ENCODE measurements at regions not wholly inside any gene's neighbourhood (a gene's known extent, or its start where the extent isn't known, plus 50 kb on each side); places are given as distances from the start of the nearest gene placed in this dataset.

DNA sequence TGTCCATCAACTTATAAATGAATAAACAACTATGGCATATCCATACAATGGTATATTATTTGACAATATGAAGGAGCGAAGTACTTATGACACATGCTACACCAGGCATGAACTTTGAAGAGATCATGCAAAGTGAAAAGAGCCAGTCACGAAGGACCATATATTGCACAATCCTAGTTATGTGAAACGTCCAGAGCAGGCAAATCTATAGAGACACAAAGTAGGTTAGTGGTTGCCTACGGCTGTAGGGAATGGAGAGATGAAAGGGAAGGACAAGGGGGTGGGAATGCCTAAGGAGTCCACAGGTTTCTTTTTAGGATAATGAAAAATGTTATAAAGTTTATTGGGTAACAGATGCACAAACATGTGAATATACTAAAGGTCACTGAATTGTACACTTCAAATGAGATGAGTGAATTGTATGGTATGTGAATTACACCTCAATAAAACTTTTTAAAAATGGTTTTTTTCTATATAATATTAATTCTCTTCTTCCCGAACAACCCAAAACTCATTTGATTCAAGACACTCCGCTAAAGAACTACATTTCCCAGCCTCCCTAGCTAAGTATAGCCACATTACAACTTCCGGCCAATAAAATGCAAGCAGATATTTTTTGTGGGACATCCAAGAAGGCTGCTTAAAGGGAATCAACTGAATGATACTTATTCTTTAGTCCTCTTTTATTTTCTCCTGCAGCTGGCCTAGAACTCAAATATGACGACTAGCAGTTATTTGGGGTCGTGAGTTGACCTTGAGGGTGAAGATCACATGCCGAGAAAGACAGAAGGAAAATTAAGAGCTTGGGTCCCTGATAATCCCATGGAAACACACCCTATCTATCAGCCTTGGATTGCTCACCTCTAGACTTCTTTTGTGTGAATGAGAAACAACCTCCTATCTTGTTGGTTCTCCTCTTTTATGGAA, 187.2 kb downstream of the TTC8 start:
- in situ Hi-C loops (cut with HindIII; ENCODE audit: low pct_ligation_motif_present, low pct_unique_long_range_greater_than_20kb, low sequenced_read_pairs), result no loop called here
- DNase-seq, result no peak

DNA sequence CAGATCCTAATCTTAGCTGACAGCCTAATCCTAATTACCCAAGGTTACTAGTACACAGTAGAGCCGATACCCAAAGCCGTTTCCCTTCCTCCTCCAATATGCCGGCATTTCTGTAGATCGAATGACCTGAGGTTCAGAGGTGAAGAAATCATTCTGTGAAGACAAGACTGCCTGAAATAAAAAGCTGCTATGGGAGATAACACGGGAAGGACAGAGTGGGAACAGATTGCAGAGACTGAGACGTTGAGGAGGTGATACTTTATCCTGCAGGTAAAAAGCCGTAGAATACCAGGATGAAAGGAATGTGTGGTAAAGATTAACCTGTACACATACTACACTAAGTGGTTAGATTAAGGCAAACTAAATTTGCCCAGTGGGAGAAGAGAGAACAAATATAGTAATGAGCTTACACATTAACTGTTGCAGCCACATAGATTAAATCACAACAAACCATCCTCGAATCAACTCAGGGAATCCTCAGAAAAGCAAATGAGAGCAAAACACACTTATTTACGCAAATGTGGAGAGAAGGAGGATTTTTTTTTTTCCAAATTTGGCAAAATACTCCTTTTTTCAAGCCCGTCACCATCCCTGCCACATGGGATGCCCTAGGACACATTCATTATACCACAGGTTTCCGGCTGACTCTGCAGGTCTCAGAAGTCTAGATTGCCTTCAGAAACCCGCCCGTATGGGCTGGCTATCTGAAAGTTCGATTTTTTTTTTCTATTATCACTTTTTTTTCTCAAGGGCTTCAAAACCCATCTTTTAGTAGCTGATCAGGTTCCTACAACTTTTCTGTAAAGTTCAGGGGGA, 188.0 kb downstream of the TTC8 start:
- in situ Hi-C loops (cut with HindIII; ENCODE audit: low pct_ligation_motif_present, low pct_unique_long_range_greater_than_20kb, low sequenced_read_pairs), result no loop called here
- no peak for DNase-seq

DNA sequence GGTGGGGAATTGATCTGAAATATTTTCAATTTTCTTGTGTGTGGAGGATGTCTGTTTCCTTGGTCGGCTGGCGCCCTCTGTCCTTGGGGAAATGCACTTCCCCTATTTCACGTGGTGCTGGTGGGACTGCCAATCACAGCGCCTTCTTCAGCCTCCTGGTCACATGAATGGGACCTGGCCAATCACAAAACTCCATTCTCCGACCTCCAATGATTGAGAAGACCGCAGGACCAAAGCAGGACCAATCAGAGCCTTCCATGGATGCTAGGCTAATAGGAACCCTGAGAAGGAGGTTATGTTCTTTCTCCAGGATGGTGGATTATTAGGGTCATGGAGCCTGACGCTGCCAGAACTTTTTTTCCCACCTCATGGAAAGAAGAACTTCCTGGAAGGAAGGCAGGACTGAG, 188.7 kb downstream of the TTC8 start:
- DNase-seq, result peak; percentile 31
- in situ Hi-C loops (cut with HindIII; ENCODE audit: low pct_ligation_motif_present, low pct_unique_long_range_greater_than_20kb, low sequenced_read_pairs), result no loop called here

DNA sequence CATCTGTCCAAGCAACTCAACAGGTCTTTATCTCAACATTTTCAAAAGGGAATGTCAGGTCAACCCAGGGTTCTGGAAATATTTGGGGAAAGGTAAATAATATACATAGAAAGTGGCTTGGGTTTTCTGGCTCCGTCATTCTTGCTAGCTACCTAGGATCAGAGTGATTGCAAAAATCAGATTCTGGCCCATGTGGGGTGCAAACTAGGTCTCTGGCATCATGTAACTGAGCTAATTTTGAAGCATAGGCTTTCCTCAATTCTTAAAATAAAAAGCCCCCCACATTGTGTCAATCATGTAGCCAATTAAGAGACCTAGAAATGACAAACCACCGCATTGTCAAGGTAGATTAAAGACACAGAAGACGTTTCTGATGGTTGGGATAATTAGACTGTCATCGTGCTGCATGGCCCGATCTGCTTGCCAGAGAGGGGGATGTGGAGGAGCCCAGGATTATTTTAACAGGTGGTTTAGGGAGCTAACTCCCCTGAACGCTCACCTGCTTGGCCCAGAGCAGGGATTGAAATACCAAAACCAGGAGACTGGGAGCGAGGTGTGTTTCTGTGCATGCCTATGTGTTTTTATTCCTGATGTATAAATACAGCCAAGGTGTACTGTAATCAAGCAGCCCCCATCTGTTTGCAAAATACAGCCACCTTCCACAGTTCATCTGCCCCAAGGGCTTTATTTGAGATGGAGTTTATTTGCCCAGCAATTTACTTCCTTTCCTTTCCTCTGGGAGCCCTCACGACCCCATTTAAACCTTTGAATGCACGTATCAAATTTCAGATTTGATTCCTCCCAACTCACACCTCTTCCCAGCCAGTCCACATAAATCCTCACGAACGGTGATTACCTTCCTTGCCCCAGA, 189.5 kb downstream of the TTC8 start:
- in situ Hi-C loops (cut with HindIII; ENCODE audit: low pct_ligation_motif_present, low pct_unique_long_range_greater_than_20kb, low sequenced_read_pairs), result no loop called here
- DNase-seq, result no peak

DNA sequence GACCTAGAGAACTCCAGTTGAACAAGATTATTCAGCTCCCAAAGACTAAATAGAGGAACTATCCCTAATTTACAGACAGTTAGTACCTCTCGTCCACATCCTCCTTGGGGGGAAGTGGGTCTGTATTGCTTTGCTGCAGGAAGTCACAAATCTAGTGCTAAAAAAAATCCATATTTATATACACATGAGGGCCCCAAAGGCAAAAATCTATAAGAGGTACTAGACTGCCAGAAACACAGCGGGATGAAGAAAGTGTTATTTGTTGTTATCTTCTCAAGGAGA, 190.1 kb downstream of the TTC8 start:
- DNase-seq, result no peak
- in situ Hi-C loops (cut with HindIII; ENCODE audit: low pct_ligation_motif_present, low pct_unique_long_range_greater_than_20kb, low sequenced_read_pairs), result no loop called here

DNA sequence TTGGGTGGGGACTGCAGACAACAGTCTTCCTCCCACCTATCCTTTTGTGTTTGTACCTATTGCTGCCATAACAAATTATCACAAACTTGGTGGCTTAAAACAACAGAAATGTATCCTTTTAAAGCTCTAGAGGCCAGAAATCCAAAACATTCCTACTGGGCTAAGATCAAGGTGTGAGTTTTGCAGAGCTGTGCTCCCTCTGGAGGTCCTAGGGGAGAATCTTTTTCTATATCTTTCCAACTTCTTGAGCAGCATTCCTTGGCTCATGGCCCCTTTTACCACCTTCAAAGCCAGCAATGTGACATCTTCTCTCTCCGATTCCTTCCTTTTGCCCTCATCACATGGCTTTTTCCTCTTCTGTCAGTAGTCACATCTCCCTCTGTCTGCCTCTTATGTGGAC, 190.6 kb downstream of the TTC8 start:
- in situ Hi-C loops (cut with HindIII; ENCODE audit: low pct_ligation_motif_present, low pct_unique_long_range_greater_than_20kb, low sequenced_read_pairs), result no loop called here
- no peak for DNase-seq

DNA sequence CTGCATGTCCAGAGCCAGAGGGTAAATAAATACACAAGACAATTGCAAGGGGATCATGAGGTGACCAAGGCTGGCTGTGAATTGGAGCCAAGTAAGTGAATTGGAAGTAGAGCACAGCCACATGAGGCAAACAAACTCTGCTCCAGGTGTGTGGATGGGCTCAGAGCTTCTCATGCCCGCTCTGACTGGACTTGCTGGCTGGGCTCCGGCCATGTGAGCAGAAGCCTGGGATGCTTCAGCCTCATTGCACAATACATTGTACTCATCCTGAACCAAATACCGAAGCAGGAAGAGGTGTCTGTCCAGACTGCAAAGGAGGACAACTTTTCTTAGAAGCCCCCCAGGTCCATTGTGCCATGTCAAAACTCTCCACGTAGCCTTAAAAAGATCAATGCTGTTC, 193.0 kb downstream of the TTC8 start:
- in situ Hi-C loops (cut with HindIII; ENCODE audit: low pct_ligation_motif_present, low pct_unique_long_range_greater_than_20kb, low sequenced_read_pairs), result no loop called here
- DNase-seq, result no peak

DNA sequence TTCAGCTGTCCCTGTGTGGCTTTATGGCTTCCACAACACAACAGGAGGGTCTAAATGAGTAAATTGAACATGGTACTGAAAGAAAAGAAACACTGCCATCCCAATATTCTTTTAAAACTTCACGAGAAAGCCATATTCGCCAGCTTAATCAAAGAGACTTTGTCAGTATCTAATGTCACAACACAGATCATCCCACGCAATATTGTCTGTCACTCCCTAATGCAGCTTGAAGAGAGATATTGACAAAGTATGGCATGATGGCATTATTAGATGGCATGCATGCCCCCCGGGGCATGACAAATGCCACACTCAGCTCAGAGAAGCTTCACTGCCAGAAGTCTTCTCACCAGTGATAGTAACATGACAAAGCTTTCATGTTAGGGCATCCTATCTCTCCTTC, 197.8 kb downstream of the TTC8 start:
- in situ Hi-C loops (cut with HindIII; ENCODE audit: low pct_ligation_motif_present, low pct_unique_long_range_greater_than_20kb, low sequenced_read_pairs), result no loop called here
- no peak for DNase-seq

DNA sequence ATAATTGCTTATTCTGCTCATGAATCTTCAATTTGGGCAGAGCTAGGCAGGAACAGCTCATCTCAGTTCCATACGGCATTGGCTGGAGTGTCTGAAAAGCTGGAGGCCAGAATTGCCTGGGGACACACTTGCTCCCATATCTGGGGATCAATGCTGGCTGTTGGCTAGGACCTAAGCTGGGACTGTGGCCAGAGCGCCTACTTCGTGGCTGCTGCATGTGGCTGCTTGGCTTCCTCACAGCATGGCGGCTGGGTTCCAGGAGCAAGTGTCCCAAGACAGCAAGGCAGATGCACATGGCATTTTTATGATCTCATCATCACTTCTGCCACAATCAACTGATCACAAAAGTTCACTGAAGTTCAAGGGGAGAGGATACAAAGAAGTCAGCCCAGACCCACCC, 200.2 kb downstream of the TTC8 start:
- DNase-seq, result no peak
- in situ Hi-C loops (cut with HindIII; ENCODE audit: low pct_ligation_motif_present, low pct_unique_long_range_greater_than_20kb, low sequenced_read_pairs), result no loop called here

DNA sequence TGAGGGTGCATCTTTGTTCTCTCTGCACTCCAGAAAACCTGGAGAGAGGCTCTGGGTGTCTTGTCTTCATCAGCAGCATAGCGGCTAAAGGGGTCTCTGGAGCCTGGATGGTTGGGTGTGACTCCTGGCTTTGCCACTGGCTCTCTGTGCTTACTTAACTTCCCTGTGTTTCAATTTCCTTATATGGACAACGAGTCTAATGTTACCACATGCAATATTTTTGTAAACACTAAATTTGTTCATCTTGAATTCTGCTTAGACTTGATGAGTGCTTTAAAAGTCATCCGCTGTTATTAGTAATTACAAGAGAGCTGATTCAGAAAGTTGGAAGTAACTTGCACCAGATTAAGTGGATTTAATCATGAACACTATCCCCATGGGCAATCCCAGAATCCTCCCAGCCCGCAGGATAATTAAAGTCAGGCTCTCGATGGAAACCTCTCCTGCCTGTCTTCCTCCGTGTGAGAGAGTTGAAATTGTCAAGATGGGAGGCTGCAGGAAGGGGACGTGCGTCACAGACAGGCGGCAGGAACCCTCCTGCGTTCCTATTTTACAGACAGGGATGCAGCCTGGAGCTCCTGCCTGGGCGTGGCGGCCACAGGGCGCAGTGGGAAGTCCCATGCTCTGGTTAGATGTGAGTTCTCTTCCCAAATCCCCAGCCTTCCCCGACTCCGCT, 201.2 kb downstream of the TTC8 start:
- in situ Hi-C loops (cut with HindIII; ENCODE audit: low pct_ligation_motif_present, low pct_unique_long_range_greater_than_20kb, low sequenced_read_pairs), result no loop called here
- no peak for DNase-seq

DNA sequence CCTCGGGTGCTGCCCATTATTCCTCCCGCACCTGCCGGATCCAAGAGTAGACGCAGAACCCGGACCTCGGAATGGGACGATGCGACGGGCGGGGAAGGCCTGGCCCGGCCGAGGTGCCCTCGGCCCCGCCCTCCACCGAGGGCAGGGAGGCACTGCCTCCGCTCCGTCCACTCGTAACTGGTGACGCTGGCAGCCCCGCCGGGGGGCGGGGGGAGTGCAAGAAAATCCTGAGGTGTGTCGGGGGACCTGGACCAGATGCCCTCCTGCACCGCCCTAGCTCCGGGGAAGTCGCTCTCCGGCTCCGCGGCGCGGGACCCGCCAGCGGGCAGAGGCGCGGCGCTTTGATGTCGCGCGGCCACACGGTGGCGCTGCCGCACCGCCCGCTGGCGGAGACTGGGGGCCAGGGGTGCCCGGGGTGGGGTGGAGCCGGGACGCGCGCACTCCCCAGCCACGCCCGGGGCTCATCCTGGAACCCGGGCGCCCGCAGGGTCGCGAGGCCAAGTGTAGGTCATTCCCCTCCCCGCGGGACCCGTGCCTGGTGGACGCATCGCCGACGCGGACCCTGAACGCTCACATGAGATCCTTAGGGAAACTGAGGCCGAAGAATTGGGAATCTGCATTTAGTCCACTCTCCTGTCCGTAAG, 202.8 kb downstream of the TTC8 start:
- in situ Hi-C loops (cut with HindIII; ENCODE audit: low pct_ligation_motif_present, low pct_unique_long_range_greater_than_20kb, low sequenced_read_pairs), result no loop called here
- peak; percentile 47 for DNase-seq

DNA sequence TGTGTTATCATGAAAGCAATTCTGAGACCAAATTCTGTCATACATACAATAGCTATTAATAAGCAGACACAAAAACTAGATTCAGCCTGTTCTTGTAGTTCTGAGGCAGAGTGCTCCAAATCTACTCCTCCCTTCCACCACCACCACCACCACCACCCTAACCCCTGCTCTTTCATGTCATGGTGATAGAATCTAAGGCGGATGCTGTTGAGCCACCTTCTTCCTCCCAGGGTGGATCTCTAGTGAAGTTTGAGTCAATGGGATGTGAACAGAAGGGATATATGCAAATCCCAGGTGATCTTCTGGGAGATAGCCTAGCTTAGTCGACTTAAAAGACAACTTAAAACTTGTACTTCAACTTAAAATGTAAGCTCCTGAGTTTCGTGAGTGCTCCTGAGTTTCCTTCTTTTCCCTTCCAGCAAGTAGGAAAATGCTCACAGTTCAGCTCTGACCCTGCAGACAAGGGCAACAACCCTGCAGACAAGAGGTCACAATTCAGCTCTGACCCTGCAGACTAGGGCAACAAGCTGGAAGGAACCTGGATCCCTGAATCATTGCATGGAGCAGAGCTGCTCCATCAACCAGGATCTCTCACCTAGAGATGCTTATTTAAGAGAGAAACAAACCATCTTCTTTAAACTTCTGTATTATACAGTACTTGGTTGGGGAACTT, 204.1 kb downstream of the TTC8 start:
- DNase-seq, result no peak
- in situ Hi-C loops (cut with HindIII; ENCODE audit: low pct_ligation_motif_present, low pct_unique_long_range_greater_than_20kb, low sequenced_read_pairs), result no loop called here

DNA sequence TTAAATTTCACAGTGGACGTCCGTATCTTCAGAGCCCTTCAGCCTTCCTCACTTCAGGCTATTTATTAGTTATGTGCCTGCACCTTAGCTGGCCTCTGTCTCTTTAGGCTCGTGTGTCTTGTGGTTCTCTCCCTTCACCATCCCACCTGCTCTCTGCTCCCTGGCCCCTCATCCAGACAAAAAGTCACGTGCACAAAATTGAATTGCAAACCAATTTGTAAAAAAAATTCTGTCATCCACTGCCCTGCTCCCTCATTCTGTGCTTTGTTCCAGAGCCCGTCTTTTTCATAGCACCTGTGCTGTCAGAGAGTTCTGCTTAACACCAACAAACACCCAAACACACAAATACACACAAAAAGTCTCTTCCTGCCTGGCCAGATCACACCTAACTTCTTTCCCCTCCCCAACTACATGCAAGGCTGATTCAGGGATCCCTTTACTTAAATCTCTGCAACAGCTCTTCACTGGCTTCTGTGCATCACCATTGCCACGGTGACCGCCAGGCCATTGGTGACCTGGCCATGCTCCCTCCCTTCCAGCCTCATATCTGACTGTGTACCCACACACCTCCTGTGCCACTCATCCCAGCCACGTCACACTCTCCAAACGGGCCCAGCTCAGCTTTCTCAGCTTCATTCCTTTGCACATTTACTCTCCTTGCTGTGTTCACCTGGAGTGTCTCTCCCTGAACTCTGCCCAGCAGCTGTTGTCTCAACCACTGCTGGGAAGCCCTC, 205.7 kb downstream of the TTC8 start:
- DNase-seq, result no peak
- in situ Hi-C loops (cut with HindIII; ENCODE audit: low pct_ligation_motif_present, low pct_unique_long_range_greater_than_20kb, low sequenced_read_pairs), result no loop called here

DNA sequence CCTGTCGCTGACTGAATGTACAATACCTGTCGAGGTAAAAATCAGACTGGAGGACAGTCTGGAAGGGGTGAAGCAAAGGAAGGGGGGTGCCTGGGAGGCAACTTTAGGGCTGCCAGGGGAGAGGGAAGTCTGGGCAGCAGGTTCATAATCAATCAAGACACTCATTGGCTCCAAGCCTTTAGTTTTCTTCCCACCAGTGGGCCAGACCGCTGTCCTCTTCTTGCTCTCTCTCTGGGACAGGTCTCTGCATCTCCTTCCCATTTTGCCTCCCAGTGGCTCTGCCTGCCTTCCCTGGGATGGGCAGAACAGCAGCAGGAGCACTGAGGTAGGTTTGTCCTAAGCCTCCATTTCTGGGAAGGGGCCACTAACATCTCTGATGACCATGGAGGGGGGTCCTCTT, 206.5 kb downstream of the TTC8 start:
- in situ Hi-C loops (cut with HindIII; ENCODE audit: low pct_ligation_motif_present, low pct_unique_long_range_greater_than_20kb, low sequenced_read_pairs), result no loop called here
- DNase-seq, result no peak

DNA sequence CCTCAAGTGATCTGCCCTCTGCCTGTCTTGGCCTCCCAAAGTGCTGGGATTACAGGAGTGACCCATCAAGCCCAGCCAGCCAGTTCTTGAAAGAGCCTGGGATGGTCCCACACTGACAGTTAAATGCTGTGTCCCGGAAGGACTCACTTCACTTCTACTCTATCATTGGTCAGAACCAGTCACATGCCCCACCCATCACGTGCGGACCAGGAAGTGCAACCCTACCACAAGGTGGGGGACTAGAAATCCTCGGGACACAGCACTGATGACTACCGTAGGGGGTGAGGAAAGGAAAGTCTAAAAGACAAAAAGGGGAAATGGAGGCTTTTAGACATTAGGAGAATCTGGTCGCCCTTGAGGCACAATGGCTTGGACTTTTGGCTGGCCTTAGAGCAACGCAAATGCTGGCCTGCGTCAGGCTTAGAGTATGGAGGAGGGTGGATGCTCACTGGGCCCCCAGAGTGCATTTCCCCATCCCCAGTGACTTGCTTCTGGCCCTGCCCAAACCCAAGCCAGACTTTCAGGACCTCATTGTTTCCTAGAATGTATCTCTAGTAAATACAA, 207.7 kb downstream of the TTC8 start:
- in situ Hi-C loops (cut with HindIII; ENCODE audit: low pct_ligation_motif_present, low pct_unique_long_range_greater_than_20kb, low sequenced_read_pairs), result no loop called here

DNA sequence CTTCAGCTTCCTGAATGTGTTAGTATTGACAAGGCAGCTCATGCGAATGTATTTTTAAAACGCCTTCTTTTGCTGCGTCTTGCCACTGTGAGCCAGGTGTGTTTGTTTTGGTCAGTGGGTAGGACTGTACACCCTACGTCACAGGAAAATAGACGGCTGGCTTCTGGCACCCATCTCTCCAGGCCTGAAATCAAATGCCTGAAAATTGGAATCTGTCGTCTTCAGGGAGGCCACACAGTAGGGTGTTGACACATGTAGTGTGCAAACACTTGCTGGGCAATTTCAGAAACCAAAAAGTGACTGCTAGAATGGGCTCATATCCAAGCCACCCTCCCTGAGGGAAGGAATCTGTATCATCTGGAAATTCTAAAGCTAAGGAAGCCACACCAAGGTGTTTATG, 209.3 kb downstream of the TTC8 start:
- no peak for DNase-seq
- in situ Hi-C loops (cut with HindIII; ENCODE audit: low pct_ligation_motif_present, low pct_unique_long_range_greater_than_20kb, low sequenced_read_pairs), result no loop called here

More for the DNA sequence above, 207.7 kb downstream of the TTC8 start:
- no peak for DNase-seq

DNA sequence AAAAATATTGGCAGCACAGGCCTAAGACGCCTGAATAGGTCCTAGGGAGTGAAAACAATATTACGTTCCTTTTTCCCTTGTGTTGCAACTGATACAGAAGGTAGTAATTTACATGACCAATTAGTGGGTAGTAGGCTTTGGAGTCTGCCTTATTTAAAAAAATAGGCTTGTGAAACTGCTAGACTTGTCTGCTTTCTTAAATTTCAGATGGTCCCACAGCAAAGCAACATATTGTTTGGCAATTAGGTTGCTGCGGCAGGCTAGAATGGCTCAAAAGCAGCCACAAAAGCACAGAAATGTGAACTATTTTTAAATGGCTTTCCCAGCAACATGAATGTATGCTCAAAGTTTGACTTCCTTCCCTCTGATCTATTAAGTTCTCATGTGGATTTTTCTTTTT, 211.9 kb downstream of the TTC8 start:
- no peak for DNase-seq
- in situ Hi-C loops (cut with HindIII; ENCODE audit: low pct_ligation_motif_present, low pct_unique_long_range_greater_than_20kb, low sequenced_read_pairs), result no loop called here

Measured in ACHN (cell line).